ENCODE measurements at regions not wholly inside any gene's neighbourhood (a gene's known extent, or its start where the extent isn't known, plus 50 kb on each side); places are given as distances from the start of the nearest gene placed in this dataset.
"Not testable (repeated sequence)": the region's sequence is repeated elsewhere in the genome, so short reads cannot be mapped to it uniquely, and the experiment has no call there.

DNA sequence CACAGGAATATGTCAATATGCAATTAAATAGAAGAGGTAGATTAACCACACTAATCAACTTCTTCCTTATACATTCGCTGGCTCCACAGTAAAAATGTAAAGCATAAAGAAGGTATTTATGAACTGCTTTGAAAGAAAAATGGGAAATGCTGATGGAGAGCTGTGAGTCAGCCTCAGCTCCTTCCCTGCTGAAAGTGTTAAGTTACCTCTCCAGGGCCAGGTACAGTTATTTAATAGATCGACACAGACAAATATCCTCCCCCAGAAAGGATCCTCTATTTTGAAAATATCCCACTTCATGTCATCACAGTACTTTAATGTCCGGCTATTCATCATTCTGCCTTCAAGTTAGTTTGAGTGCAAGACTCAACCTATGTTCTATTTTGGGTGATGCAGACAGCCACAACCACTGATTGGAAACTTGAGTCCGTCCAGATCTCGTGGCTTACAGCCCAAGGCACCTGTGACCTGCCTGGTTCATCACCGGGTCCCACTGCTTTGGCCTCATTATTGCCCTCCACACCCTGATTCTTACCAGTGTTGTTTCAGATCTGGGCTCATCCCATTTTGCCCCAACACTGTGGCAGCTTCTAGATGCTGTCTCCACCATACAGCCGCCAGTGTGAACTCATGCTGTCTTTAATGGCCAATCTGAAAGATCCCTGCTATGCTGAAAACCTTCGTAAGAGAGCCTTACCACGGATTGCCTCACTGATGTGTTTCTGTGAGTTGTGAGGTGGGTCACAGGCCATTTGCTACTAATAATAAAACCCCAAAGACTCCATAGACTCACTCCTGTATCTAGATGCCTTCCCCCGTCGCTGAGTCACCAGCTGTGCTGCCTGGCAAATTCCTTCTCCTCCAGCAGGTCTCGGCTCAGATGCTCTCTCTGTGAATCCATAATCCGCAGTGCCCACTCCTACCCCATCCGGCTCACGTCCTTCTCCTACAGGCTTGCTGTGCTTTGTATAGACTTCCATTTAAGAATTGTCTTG, 56.2 kb upstream of the DDAH1 start:
- 83% methylated on average over 12 of the region's 15 CpGs for WGBS
- H3K9me3 ChIP-seq (ENCODE audit: control insufficient read depth in 4 of 4, low read length in 3 of 4); H3K4me1 ChIP-seq (ENCODE audit: control insufficient read depth in 4 of 4, insufficient read depth in 4 of 4, low read length in 3 of 4); H3K27me3 ChIP-seq (ENCODE audit: control insufficient read depth in 4 of 4, insufficient read depth in 4 of 4, low read length in 3 of 4); DNase-seq (ENCODE audit: low spot score); H3K9ac ChIP-seq (ENCODE audit: low read depth in 1 of 2, low read length in 2 of 2); H3K4me3 ChIP-seq (ENCODE audit: low read depth in 1 of 3, low read length in 3 of 3); H3K27ac ChIP-seq (ENCODE audit: low read depth in 1 of 2, low read length in 2 of 2); H3K36me3 ChIP-seq (ENCODE audit: control insufficient read depth in 4 of 4, insufficient read depth in 3 of 4, low read depth in 1 of 4, low read length in 3 of 4): not testable (repeated sequence)

DNA sequence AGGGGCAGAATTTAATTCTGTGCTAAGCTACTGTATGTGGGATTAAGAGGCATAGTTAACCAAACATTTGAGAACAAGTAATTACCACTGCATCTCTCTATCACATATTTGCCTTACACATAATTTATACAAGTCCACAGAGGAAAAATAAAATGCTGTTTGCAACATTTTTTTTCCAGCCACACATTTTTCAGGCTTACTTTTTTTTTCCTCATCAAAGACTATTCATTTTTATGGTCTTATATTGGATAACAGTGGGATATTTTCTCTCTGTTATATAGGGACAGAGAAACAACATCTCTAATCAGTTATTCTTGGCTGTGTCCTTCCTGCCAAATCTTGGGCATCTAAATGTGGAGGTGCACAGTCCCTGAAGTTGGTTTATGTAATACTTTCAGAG, 57.5 kb upstream of the DDAH1 start:
- not testable (repeated sequence) for H3K9me3 ChIP-seq (ENCODE audit: control insufficient read depth in 4 of 4, low read length in 3 of 4); H3K36me3 ChIP-seq (ENCODE audit: control insufficient read depth in 4 of 4, insufficient read depth in 3 of 4, low read depth in 1 of 4, low read length in 3 of 4); H3K27ac ChIP-seq (ENCODE audit: low read depth in 1 of 2, low read length in 2 of 2); H3K4me1 ChIP-seq (ENCODE audit: control insufficient read depth in 4 of 4, insufficient read depth in 4 of 4, low read length in 3 of 4); DNase-seq (ENCODE audit: low spot score); H3K9ac ChIP-seq (ENCODE audit: low read depth in 1 of 2, low read length in 2 of 2); H3K4me3 ChIP-seq (ENCODE audit: low read depth in 1 of 3, low read length in 3 of 3); H3K27me3 ChIP-seq (ENCODE audit: control insufficient read depth in 4 of 4, insufficient read depth in 4 of 4, low read length in 3 of 4)

DNA sequence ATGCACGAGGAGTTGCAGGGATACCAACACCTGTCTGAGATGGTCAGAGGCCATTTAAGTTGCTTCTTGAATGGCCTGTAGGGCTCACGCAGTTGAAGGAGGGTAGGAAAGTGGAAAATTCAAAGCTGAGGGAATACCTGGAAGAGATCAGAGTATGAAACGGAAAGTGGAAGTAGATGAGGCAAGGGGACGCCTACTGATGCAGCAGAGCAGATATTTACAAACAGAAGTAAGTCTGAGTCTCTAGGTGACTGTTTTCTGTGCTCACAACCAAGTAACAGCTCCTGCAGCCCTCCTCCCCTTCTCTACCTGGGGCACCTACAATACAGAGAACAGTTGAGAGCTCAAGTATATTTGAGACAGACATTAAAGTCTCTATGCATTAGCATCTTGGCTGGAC, 57.5 kb upstream of the CCN1 start:
- not testable (repeated sequence) for H3K27ac ChIP-seq (ENCODE audit: low read depth in 1 of 2, low read length in 2 of 2); H3K4me1 ChIP-seq (ENCODE audit: control insufficient read depth in 4 of 4, insufficient read depth in 4 of 4, low read length in 3 of 4); DNase-seq (ENCODE audit: low spot score); H3K27me3 ChIP-seq (ENCODE audit: control insufficient read depth in 4 of 4, insufficient read depth in 4 of 4, low read length in 3 of 4); H3K4me3 ChIP-seq (ENCODE audit: low read depth in 1 of 3, low read length in 3 of 3); H3K9ac ChIP-seq (ENCODE audit: low read depth in 1 of 2, low read length in 2 of 2); H3K9me3 ChIP-seq (ENCODE audit: control insufficient read depth in 4 of 4, low read length in 3 of 4); H3K36me3 ChIP-seq (ENCODE audit: control insufficient read depth in 4 of 4, insufficient read depth in 3 of 4, low read depth in 1 of 4, low read length in 3 of 4)
- 87% methylated on average over 3 of the region's 4 CpGs for WGBS

DNA sequence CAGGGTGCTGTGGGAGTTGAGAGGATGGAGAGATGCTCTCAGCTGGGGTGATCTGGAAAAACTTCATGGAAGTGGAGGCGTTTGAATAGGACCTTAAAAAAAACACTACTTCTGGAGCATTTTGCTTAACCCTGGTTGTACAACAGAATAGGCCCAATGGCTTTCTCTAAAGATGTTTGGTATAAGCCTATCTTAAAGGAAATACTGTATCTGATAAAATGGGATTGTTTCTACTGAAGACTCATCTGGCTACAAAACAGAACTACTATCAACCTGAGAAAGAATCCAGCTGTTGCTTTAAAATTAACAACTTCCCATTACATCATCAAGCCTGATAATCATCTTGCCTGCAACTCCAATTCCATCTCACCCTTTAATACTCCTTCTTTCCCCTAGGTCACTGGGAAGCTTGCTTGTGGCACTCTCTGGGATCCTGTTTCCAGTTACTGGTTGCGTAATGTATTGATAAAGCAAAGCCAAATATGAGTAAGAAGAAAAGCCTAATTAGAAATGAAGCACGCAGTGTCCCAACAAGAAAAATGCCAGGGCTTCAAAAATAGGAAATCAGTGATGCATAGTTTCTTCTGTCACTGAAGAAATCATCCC, 56.2 kb upstream of the CCN1 start:
- not testable (repeated sequence) for H3K27me3 ChIP-seq (ENCODE audit: control insufficient read depth in 4 of 4, insufficient read depth in 4 of 4, low read length in 3 of 4); H3K36me3 ChIP-seq (ENCODE audit: control insufficient read depth in 4 of 4, insufficient read depth in 3 of 4, low read depth in 1 of 4, low read length in 3 of 4); H3K4me3 ChIP-seq (ENCODE audit: low read depth in 1 of 3, low read length in 3 of 3); H3K9ac ChIP-seq (ENCODE audit: low read depth in 1 of 2, low read length in 2 of 2); H3K9me3 ChIP-seq (ENCODE audit: control insufficient read depth in 4 of 4, low read length in 3 of 4); H3K27ac ChIP-seq (ENCODE audit: low read depth in 1 of 2, low read length in 2 of 2); DNase-seq (ENCODE audit: low spot score); H3K4me1 ChIP-seq (ENCODE audit: control insufficient read depth in 4 of 4, insufficient read depth in 4 of 4, low read length in 3 of 4)
- peak; percentile 19 for TF ChIP-seq NR2F2 (IDR thresholded peaks at IDR 0.05)
- 59% methylated on average over 3 of the region's 3 CpGs for WGBS

DNA sequence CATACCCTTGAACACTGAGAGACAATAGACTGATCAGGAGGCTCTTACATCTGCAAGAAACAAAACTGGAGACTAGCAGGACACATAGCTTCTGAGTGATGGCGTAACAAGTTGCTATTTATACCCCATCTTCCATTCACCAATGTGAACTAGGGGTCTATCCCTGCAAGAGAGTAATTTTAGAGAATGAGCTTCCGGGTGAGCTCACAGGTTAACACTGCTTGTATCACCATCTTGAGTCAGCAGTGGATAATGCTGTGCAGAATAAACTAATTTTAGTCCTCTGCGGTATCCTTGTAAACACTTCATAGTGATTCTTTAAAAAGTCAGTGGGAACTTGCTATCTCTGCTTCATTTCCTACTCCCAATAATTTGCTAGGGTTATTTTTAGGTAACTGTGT, 55.0 kb upstream of the CCN1 start:
- H3K27ac ChIP-seq (ENCODE audit: low read depth in 1 of 2, low read length in 2 of 2); H3K9ac ChIP-seq (ENCODE audit: low read depth in 1 of 2, low read length in 2 of 2): not testable (repeated sequence)
- WGBS = 79% methylated on average over 2 of the region's 3 CpGs

DNA sequence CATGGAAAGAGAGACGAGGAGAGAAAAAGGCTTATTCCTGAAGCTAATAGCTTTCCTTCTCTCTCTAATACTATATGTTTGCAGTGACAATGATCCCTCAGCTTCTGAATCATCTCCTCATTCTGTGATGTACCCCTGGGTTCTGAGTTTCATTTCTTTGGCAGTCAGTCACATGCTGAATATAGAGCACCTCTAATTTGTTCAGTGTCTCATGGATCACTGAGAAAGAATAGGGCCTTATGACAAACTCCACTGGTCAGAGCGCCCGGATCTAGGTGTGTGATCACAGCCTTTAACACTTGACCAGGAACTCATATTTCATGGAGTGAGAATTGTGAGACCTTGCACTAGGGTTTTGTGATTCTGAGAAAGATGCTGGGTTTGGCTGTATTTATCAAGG, 54.3 kb upstream of the CCN1 start:
- H3K4me3 ChIP-seq (ENCODE audit: low read depth in 1 of 3, low read length in 3 of 3); H3K9me3 ChIP-seq (ENCODE audit: control insufficient read depth in 4 of 4, low read length in 3 of 4); H3K4me1 ChIP-seq (ENCODE audit: control insufficient read depth in 4 of 4, insufficient read depth in 4 of 4, low read length in 3 of 4); H3K27ac ChIP-seq (ENCODE audit: low read depth in 1 of 2, low read length in 2 of 2); DNase-seq (ENCODE audit: low spot score); H3K36me3 ChIP-seq (ENCODE audit: control insufficient read depth in 4 of 4, insufficient read depth in 3 of 4, low read depth in 1 of 4, low read length in 3 of 4); H3K27me3 ChIP-seq (ENCODE audit: control insufficient read depth in 4 of 4, insufficient read depth in 4 of 4, low read length in 3 of 4); H3K9ac ChIP-seq (ENCODE audit: low read depth in 1 of 2, low read length in 2 of 2): not testable (repeated sequence)
- 91% methylated on average over 3 of the region's 3 CpGs for WGBS

More for the DNA sequence above, 55.0 kb upstream of the CCN1 start:
- not testable (repeated sequence) for H3K27me3 ChIP-seq (ENCODE audit: control insufficient read depth in 4 of 4, insufficient read depth in 4 of 4, low read length in 3 of 4); H3K36me3 ChIP-seq (ENCODE audit: control insufficient read depth in 4 of 4, insufficient read depth in 3 of 4, low read depth in 1 of 4, low read length in 3 of 4); H3K4me1 ChIP-seq (ENCODE audit: control insufficient read depth in 4 of 4, insufficient read depth in 4 of 4, low read length in 3 of 4); DNase-seq (ENCODE audit: low spot score); H3K4me3 ChIP-seq (ENCODE audit: low read depth in 1 of 3, low read length in 3 of 3); H3K9me3 ChIP-seq (ENCODE audit: control insufficient read depth in 4 of 4, low read length in 3 of 4)

DNA sequence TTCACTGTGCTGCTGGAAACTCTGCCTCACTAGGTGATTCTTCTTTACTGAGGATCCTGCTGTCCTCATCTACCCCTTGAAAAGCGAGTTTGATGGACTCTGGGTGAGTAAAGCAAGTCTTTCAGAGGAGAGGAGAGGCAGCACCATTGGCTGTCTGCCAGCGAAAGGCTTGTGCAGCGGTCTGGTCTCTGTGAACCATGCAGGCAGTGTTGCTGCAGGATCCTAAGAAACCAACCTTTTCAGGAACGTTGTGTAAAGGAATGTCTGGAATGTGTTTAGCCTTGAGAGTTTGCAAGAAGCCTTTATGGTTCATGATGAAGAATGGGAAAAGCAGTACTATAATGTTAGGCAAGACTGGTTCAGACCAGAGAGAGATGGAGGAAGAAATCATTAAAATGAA, 53.4 kb upstream of the CCN1 start:
- H3K27ac ChIP-seq (ENCODE audit: low read depth in 1 of 2, low read length in 2 of 2); H3K9ac ChIP-seq (ENCODE audit: low read depth in 1 of 2, low read length in 2 of 2); H3K9me3 ChIP-seq (ENCODE audit: control insufficient read depth in 4 of 4, low read length in 3 of 4); DNase-seq (ENCODE audit: low spot score); H3K36me3 ChIP-seq (ENCODE audit: control insufficient read depth in 4 of 4, insufficient read depth in 3 of 4, low read depth in 1 of 4, low read length in 3 of 4); H3K4me3 ChIP-seq (ENCODE audit: low read depth in 1 of 3, low read length in 3 of 3); H3K27me3 ChIP-seq (ENCODE audit: control insufficient read depth in 4 of 4, insufficient read depth in 4 of 4, low read length in 3 of 4); H3K4me1 ChIP-seq (ENCODE audit: control insufficient read depth in 4 of 4, insufficient read depth in 4 of 4, low read length in 3 of 4): not testable (repeated sequence)
- WGBS = 30% methylated on average over 4 of the region's 4 CpGs
